ENCODE measurements at regions not wholly inside any gene's neighbourhood (a gene's known extent, or its start where the extent isn't known, plus 50 kb on each side); places are given as distances from the start of the nearest gene placed in this dataset.

DNA sequence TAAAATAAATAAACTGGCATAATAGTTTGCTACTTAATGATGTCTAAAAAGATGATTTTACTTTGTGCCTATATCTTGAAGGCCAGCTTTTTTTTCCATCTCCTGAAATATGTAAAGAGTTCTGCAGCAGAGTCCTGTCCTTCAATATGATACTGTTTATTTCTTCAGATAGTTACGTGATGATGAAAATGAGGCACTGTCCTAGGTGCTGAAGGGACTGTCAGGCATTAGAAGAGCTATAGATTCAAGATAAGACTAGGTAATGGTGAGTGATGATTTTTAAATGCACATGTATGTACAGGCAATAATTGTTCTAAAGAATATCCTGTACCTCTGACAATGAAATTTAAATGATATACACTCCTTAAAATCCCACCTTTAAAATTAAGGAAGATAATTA, 326.9 kb upstream of the DNAJC19 start:
- DNase-seq (ENCODE audit: low read depth) (peak; percentile 52), FAIRE-seq (no peak)
- TF ChIP-seq, protein P1, sequence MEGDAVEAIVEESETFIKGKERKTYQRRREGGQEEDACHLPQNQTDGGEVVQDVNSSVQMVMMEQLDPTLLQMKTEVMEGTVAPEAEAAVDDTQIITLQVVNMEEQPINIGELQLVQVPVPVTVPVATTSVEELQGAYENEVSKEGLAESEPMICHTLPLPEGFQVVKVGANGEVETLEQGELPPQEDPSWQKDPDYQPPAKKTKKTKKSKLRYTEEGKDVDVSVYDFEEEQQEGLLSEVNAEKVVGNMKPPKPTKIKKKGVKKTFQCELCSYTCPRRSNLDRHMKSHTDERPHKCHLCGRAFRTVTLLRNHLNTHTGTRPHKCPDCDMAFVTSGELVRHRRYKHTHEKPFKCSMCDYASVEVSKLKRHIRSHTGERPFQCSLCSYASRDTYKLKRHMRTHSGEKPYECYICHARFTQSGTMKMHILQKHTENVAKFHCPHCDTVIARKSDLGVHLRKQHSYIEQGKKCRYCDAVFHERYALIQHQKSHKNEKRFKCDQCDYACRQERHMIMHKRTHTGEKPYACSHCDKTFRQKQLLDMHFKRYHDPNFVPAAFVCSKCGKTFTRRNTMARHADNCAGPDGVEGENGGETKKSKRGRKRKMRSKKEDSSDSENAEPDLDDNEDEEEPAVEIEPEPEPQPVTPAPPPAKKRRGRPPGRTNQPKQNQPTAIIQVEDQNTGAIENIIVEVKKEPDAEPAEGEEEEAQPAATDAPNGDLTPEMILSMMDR (IDR thresholded peaks at IDR 0.05; ENCODE audit: insufficient read depth, low read length, severe bottlenecking) = no peak

DNA sequence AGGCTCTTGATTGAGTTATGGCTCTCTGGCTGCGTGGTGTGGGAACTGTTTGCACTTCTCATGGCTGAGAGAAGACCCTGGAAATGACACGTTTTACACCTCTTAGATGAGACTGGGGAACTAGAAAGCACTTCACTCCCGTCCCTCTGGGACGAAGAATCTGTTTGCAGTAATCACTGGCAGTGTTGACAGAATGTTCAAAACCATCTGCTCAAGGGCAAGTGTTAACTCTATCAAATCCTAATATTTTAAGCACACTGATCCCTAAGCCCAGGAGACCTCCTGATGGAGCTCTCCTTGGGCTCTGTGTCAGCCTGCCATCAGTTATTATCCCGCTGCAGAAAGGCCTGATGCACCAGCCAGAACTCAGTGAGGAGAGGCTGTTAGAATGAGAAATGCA, 323.8 kb upstream of the DNAJC19 start:
- DNase-seq (ENCODE audit: low read depth) (no peak), FAIRE-seq (no peak)
- TF ChIP-seq, protein P1 (IDR thresholded peaks at IDR 0.05; ENCODE audit: insufficient read depth, low read length, severe bottlenecking) = no peak
- no peak overlapping the region for H3K4me3 ChIP-seq (ENCODE audit: low read depth, low read length)
- H3K27me3 ChIP-seq (ENCODE audit: control insufficient read depth, insufficient read depth, low read length) = no peaks in the 10 kb centered on the region
- no peaks in the 10 kb centered on the region for H3K36me3 ChIP-seq (ENCODE audit: control insufficient read depth, insufficient read depth, low read length)

More for the DNA sequence above, 326.9 kb upstream of the DNAJC19 start:
- no peak overlapping the region for H3K4me3 ChIP-seq (ENCODE audit: low read depth, low read length)
- H3K27me3 ChIP-seq (ENCODE audit: control insufficient read depth, insufficient read depth, low read length) = no peaks in the 10 kb centered on the region
- H3K36me3 ChIP-seq (ENCODE audit: control insufficient read depth, insufficient read depth, low read length) = no peaks in the 10 kb centered on the region

GRCh38 chr3:181311186-181311585, 321.6 kb upstream of the DNAJC19 start:
- TF ChIP-seq, protein P1 (IDR thresholded peaks at IDR 0.05; ENCODE audit: insufficient read depth, low read length, severe bottlenecking) = no peak
- no peak for FAIRE-seq
- H3K27me3 ChIP-seq (ENCODE audit: control insufficient read depth, insufficient read depth, low read length) = no peaks in the 10 kb centered on the region

DNA sequence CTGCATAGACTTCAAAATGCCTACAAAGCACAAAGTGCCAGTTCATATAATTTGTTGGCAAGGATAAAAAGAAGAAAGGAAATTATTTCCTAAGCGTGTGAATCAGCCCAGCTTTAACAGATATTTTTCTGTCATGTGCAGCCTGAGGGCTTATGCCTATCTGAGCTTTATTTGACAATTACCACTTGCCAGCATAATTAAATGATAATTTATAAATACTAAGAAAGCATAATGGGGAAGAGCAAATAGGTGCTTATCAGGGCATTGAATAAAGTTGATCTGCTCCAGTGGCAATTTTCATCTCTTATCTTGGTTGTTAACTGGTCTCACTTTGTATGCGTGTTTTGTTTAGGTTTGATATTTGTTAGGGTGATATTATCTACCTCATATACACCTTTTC, 313.4 kb upstream of the DNAJC19 start:
- no peak for FAIRE-seq

More at GRCh38 chr3:181311186-181311585, 321.6 kb upstream of the DNAJC19 start:
- Histone ChIP-seq H3K4me3 (ENCODE audit: low read depth, low read length) (no peak overlapping the region), H3K36me3 (ENCODE audit: control insufficient read depth, insufficient read depth, low read length) (no peaks in the 10 kb centered on the region)
- DNase-seq (ENCODE audit: low read depth) = no peak

GRCh38 chr3:181300033-181300432, 310.5 kb upstream of the DNAJC19 start:
- no peaks in the 10 kb centered on the region for H3K36me3 ChIP-seq (ENCODE audit: control insufficient read depth, insufficient read depth, low read length)
- H3K4me3 ChIP-seq (ENCODE audit: low read depth, low read length) = no peak overlapping the region
- no peaks in the 10 kb centered on the region for H3K27me3 ChIP-seq (ENCODE audit: control insufficient read depth, insufficient read depth, low read length)
- no peak for DNase-seq (ENCODE audit: low read depth)
- TF ChIP-seq, protein P1 (IDR thresholded peaks at IDR 0.05; ENCODE audit: insufficient read depth, low read length, severe bottlenecking) = no peak
- no peak for FAIRE-seq

More for the DNA sequence above, 313.4 kb upstream of the DNAJC19 start:
- TF ChIP-seq, protein P1 (IDR thresholded peaks at IDR 0.05; ENCODE audit: insufficient read depth, low read length, severe bottlenecking) = no peak
- H3K36me3 ChIP-seq (ENCODE audit: control insufficient read depth, insufficient read depth, low read length) = no peaks in the 10 kb centered on the region
- no peak overlapping the region for H3K4me3 ChIP-seq (ENCODE audit: low read depth, low read length)
- H3K27me3 ChIP-seq (ENCODE audit: control insufficient read depth, insufficient read depth, low read length) = no peaks in the 10 kb centered on the region
- DNase-seq (ENCODE audit: low read depth) = no peak

DNA sequence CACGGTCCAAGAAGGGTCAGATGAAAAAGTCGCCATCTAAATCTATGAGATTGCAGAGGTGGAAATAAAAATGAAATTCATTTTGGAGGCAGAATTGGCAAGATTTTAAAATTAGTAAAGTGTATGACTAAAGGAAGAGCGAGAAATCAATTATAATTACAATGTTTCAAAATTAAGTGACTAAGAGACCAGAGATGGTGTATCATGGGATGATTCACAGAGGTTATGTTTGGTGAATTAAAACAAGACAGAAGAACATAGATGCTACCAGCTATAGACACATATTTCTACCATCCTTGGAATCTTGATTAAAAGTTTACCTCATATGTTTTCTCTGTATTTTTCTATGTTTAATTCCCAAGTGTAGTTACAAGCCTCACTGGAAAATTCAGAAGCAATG, 308.9 kb upstream of the DNAJC19 start:
- Histone ChIP-seq H3K27me3 (ENCODE audit: control insufficient read depth, insufficient read depth, low read length) (no peaks in the 10 kb centered on the region), H3K4me3 (ENCODE audit: low read depth, low read length) (no peak overlapping the region), H3K36me3 (ENCODE audit: control insufficient read depth, insufficient read depth, low read length) (no peaks in the 10 kb centered on the region)
- DNase-seq (ENCODE audit: low read depth) = peak; percentile 67
- FAIRE-seq = no peak
- TF ChIP-seq, protein P1 (IDR thresholded peaks at IDR 0.05; ENCODE audit: insufficient read depth, low read length, severe bottlenecking) = no peak

Data from bronchial epithelial cell (primary cell).